GM12874 (cell line): ENCODE measurements at regions not wholly inside any gene's neighbourhood (a gene's known extent, or its start where the extent isn't known, plus 50 kb on each side); places are given as distances from the start of the nearest gene placed in this dataset.

Source experiments
- CTCF ChIP-seq: IDR thresholded peaks from 2 replicates; pipeline ENCODE4 v1.5.1; 2011; ENCODE audit warnings: low read depth, mild to moderate bottlenecking, control low read depth, low read length, moderate library complexity; ENCODE audit not compliant: insufficient read depth

GRCh38 chr13:53249236-53249635 lies 220.6 kb downstream of the OLFM4 start:
- no peak for TF ChIP-seq CTCF

GRCh38 chr13:53250272-53250875 lies 221.8 kb downstream of the OLFM4 start:
- peak; percentile 37; the same call in 1 of the 2 replicates for TF ChIP-seq CTCF

GRCh38 chr13:53250977-53251376 lies 222.4 kb downstream of the OLFM4 start:
- TF ChIP-seq CTCF: no peak

GRCh38 chr13:53254500-53254899 lies 225.9 kb downstream of the OLFM4 start:
- TF ChIP-seq CTCF: no peak

- TF ChIP-seq CTCF: no peak
Observed at GRCh38 chr13:53255795-53256194, 227.2 kb downstream of the OLFM4 start.

- no peak for TF ChIP-seq CTCF
Observed at GRCh38 chr13:53260594-53260993, 232.0 kb downstream of the OLFM4 start.

- no peak for TF ChIP-seq CTCF
Observed at GRCh38 chr13:53264751-53265385, 236.3 kb downstream of the OLFM4 start.
